Hepatocyte (in vitro differentiated cells): ENCODE measurements at regions not wholly inside any gene's neighbourhood (a gene's known extent, or its start where the extent isn't known, plus 50 kb on each side); places are given as distances from the start of the nearest gene placed in this dataset.

Source experiments
- DNase-seq: peaks from one replicate; pipeline ENCODE4 v3.0.0-alpha.2; 2016; ENCODE audit warnings: low spot score
- H2AFZ ChIP-seq: fragments of 200-600 bp; sonication (generic); 2 replicates; pipeline ENCODE4 v1.6.0; 2016; ENCODE audit warnings: antibody characterized with exemption, mild to moderate bottlenecking
- H3K27ac ChIP-seq: fragments of 200-600 bp; sonication (generic); 2 replicates; pipeline ENCODE4 v1.5.1; 2016; ENCODE audit warnings: mild to moderate bottlenecking
- H3K27me3 ChIP-seq: fragments of 200-600 bp; sonication (generic); 2 replicates; pipeline ENCODE4 v1.6.1; 2016
- H3K36me3 ChIP-seq: fragments of 200-600 bp; sonication (generic); replicated peaks from 2 replicates; pipeline ENCODE4 v1.5.1; 2016; ENCODE audit warnings: low read depth; ENCODE audit not compliant: insufficient read depth
- H3K4me1 ChIP-seq: fragments of 200-600 bp; sonication (generic); 2 replicates; pipeline ENCODE4 v1.5.1; 2016; ENCODE audit warnings: mild to moderate bottlenecking, moderate library complexity; ENCODE audit not compliant: insufficient read depth
- H3K4me2 ChIP-seq: fragments of 200-600 bp; sonication (generic); 2 replicates; pipeline ENCODE4 v1.6.0; 2016
- H3K4me3 ChIP-seq: fragments of 200-600 bp; sonication (generic); 2 replicates; pipeline ENCODE4 v1.5.1; 2016; ENCODE audit warnings: mild to moderate bottlenecking
- H3K79me2 ChIP-seq: fragments of 200-600 bp; sonication (generic); 2 replicates; pipeline ENCODE4 v1.6.0; 2017; ENCODE audit warnings: mild to moderate bottlenecking
- H3K9me2 ChIP-seq: fragments of 200-600 bp; sonication (generic); replicated peaks from 2 replicates; pipeline ENCODE4 v1.6.0; 2017; ENCODE audit warnings: mild to moderate bottlenecking; ENCODE audit not compliant: insufficient read depth
- H3K9me3 ChIP-seq: fragments of 200-600 bp; sonication (generic); 2 replicates; pipeline ENCODE4 v1.5.1; 2016; ENCODE audit warnings: low read depth, mild to moderate bottlenecking
- H4K20me1 ChIP-seq: fragments of 200-600 bp; sonication (generic); 2 replicates; pipeline ENCODE4 v1.6.0; 2016; ENCODE audit warnings: mild to moderate bottlenecking; ENCODE audit not compliant: insufficient read depth, poor library complexity, severe bottlenecking
- EZH2 ChIP-seq: fragments of 200-600 bp; sonication (generic); IDR thresholded peaks from 2 replicates; pipeline ENCODE4 v1.6.1; 2016; ENCODE audit warnings: antibody characterized with exemption, mild to moderate bottlenecking, borderline replicate concordance
- EZH2phosphoT487 ChIP-seq: fragments of 200-600 bp; sonication (generic); IDR thresholded peaks from one replicate; pipeline ENCODE4 v1.6.1; 2018; ENCODE audit warnings: antibody characterized with exemption, mild to moderate bottlenecking, low read depth, moderate library complexity; ENCODE audit not compliant: unreplicated experiment, severe bottlenecking
- WGBS: methylation state at CpG from one replicate; pipeline ENCODE4 v1.1.6; 2016; ENCODE audit warnings: low lambda C conversion rate; ENCODE audit errors: missing lambda C conversion rate; 5-methylcytosine and 5-hydroxymethylcytosine counted together
- TF ChIP-seq, protein P1 (sequence below): fragments of 200-600 bp; sonication (generic); IDR thresholded peaks from 2 replicates; pipeline ENCODE4 v1.5.1; 2016; ENCODE audit warnings: antibody characterized with exemption, mild to moderate bottlenecking; ENCODE audit not compliant: poor library complexity

- no peaks in the 10 kb centered on the region for H3K27me3 ChIP-seq
- H3K9me2 ChIP-seq: no peaks in the 10 kb centered on the region
- no peaks in the 10 kb centered on the region for H3K36me3 ChIP-seq
- H2AFZ ChIP-seq: no peak overlapping the region
- no peaks in the 10 kb centered on the region for H4K20me1 ChIP-seq
- H3K27ac ChIP-seq: no peak overlapping the region
- no peaks in the 10 kb centered on the region for H3K79me2 ChIP-seq
- no peak overlapping the region for H3K4me2 ChIP-seq
- TF ChIP-seq EZH2 (no peak), EZH2phosphoT487 (no peak)
- TF ChIP-seq, protein P1, sequence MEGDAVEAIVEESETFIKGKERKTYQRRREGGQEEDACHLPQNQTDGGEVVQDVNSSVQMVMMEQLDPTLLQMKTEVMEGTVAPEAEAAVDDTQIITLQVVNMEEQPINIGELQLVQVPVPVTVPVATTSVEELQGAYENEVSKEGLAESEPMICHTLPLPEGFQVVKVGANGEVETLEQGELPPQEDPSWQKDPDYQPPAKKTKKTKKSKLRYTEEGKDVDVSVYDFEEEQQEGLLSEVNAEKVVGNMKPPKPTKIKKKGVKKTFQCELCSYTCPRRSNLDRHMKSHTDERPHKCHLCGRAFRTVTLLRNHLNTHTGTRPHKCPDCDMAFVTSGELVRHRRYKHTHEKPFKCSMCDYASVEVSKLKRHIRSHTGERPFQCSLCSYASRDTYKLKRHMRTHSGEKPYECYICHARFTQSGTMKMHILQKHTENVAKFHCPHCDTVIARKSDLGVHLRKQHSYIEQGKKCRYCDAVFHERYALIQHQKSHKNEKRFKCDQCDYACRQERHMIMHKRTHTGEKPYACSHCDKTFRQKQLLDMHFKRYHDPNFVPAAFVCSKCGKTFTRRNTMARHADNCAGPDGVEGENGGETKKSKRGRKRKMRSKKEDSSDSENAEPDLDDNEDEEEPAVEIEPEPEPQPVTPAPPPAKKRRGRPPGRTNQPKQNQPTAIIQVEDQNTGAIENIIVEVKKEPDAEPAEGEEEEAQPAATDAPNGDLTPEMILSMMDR: no peak
- no peaks in the 10 kb centered on the region for H3K9me3 ChIP-seq
- H3K4me3 ChIP-seq: no peak overlapping the region
- no peak for DNase-seq
- no peaks in the 10 kb centered on the region for H3K4me1 ChIP-seq
- 94% methylated on average over 2 of the region's 2 CpGs for WGBS
Observed at GRCh38 chr9:13448482-13448881, 169.0 kb upstream of the MPDZ start.

DNA sequence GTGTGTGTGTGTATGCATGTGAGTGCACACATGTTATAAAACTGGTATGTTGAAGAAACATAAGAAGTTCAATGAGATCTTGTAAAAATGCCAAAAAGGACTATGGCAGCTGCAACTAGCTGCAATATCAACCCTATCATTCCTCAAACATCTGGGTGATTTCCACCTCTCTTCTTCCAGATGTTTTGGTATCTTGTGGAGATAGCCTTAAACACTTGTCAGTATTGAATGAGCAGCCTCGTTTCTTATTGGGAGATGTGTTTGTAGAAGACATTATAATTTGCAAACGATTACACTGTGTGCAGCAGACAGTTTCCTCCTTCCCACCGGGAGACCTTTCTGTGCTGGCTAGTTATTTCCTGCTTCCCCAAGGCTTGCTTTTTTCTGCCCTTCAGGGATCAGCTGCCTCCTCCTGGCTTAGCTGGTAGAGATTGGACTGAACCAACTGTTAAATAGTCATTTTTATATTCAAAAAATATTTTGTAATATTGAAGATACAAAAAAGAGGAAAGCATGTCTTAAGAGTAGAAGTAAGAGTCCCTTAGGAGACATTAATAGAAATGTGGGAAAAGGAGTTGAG lies 168.4 kb upstream of the MPDZ start:
- no peak for DNase-seq
- 28% methylated on average over 3 of the region's 3 CpGs for WGBS
- Histone ChIP-seq H3K9me3 (no peaks in the 10 kb centered on the region), H3K4me3 (no peak overlapping the region), H3K4me2 (no peak overlapping the region), H3K36me3 (no peaks in the 10 kb centered on the region), H3K27ac (no peak overlapping the region), H4K20me1 (no peaks in the 10 kb centered on the region), H3K27me3 (no peaks in the 10 kb centered on the region), H3K79me2 (no peaks in the 10 kb centered on the region), H2AFZ (no peak overlapping the region), H3K9me2 (no peaks in the 10 kb centered on the region), H3K4me1 (no peaks in the 10 kb centered on the region)
- TF ChIP-seq EZH2: no peak
- TF ChIP-seq, protein P1: no peak
- TF ChIP-seq EZH2phosphoT487: no peak

GRCh38 chr9:13446938-13447842 lies 167.7 kb upstream of the MPDZ start:
- no peak overlapping the region for H2AFZ ChIP-seq
- no peaks in the 10 kb centered on the region for H3K36me3 ChIP-seq
- H3K4me2 ChIP-seq: no peak overlapping the region
- H3K27me3 ChIP-seq: no peaks in the 10 kb centered on the region
- H4K20me1 ChIP-seq: no peaks in the 10 kb centered on the region
- TF ChIP-seq EZH2 (no peak), EZH2phosphoT487 (no peak)
- TF ChIP-seq, protein P1: peak; percentile 33
- no peaks in the 10 kb centered on the region for H3K79me2 ChIP-seq
- H3K9me3 ChIP-seq: no peaks in the 10 kb centered on the region
- 94% methylated on average over 5 of the region's 5 CpGs for WGBS
- no peak overlapping the region for H3K4me3 ChIP-seq
- H3K4me1 ChIP-seq: no peaks in the 10 kb centered on the region
- H3K27ac ChIP-seq: no peak overlapping the region
- DNase-seq: no peak
- no peaks in the 10 kb centered on the region for H3K9me2 ChIP-seq
